ENCODE measurements at regions not wholly inside any gene's neighbourhood (a gene's known extent, or its start where the extent isn't known, plus 50 kb on each side); places are given as distances from the start of the nearest gene placed in this dataset.

DNA sequence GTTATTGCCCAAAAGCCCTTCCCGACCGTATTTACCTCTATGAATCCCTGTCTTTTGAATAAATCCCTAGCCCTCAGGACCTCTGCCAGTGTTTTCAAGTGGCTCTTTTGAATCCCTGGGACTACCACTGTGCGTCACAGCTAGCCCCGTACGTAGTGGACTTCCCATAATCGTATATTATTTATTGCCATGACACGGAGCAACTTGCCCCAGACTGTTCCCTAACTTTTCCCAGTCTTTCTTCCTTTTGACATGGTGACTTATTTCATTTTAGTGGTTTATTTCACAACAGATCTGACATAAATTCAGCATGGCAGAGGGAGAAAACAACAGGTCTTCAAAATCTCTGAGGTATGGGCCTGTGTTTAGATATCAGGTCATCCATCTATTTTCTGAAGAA, 318.6 kb upstream of the KLF6 start:
- TF ChIP-seq, protein P1, sequence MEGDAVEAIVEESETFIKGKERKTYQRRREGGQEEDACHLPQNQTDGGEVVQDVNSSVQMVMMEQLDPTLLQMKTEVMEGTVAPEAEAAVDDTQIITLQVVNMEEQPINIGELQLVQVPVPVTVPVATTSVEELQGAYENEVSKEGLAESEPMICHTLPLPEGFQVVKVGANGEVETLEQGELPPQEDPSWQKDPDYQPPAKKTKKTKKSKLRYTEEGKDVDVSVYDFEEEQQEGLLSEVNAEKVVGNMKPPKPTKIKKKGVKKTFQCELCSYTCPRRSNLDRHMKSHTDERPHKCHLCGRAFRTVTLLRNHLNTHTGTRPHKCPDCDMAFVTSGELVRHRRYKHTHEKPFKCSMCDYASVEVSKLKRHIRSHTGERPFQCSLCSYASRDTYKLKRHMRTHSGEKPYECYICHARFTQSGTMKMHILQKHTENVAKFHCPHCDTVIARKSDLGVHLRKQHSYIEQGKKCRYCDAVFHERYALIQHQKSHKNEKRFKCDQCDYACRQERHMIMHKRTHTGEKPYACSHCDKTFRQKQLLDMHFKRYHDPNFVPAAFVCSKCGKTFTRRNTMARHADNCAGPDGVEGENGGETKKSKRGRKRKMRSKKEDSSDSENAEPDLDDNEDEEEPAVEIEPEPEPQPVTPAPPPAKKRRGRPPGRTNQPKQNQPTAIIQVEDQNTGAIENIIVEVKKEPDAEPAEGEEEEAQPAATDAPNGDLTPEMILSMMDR (IDR thresholded peaks at IDR 0.05; ENCODE audit: insufficient read depth, low read length) = no peak
- TF ChIP-seq POLR2AphosphoS5 (IDR thresholded peaks at IDR 0.05; ENCODE audit: low read depth) (no peak), GABPA (IDR thresholded peaks at IDR 0.05; ENCODE audit: low read depth) (no peak), SPI1 (IDR thresholded peaks at IDR 0.05; ENCODE audit: borderline replicate concordance, low read depth) (no peak)
